ENCODE measurements at regions not wholly inside any gene's neighbourhood (a gene's known extent, or its start where the extent isn't known, plus 50 kb on each side); places are given as distances from the start of the nearest gene placed in this dataset.
"Not testable (repeated sequence)": the region's sequence is repeated elsewhere in the genome, so short reads cannot be mapped to it uniquely, and the experiment has no call there.

GRCh38 chr2:144914113-144914512 is 394.2 kb upstream of the ZEB2 start:
- no peak overlapping the region for H3K4me3 ChIP-seq (ENCODE audit: low read depth, low read length)
- DNase-seq (ENCODE audit: low read depth) = no peak
- TF ChIP-seq CTCF (IDR thresholded peaks at IDR 0.05; ENCODE audit: control insufficient read depth, extremely low read depth, insufficient read depth) = no peak

- no peak for TF ChIP-seq CTCF (IDR thresholded peaks at IDR 0.05; ENCODE audit: control insufficient read depth, extremely low read depth, insufficient read depth)
- no peak for DNase-seq (ENCODE audit: low read depth)
- no peak overlapping the region for H3K4me3 ChIP-seq (ENCODE audit: low read depth, low read length)
These were observed 392.3 kb upstream of the ZEB2 start for GRCh38 chr2:144912206-144912605.

GRCh38 chr2:144905956-144906355 is 386.0 kb upstream of the ZEB2 start:
- no peak for TF ChIP-seq CTCF (IDR thresholded peaks at IDR 0.05; ENCODE audit: control insufficient read depth, extremely low read depth, insufficient read depth)
- H3K4me3 ChIP-seq (ENCODE audit: low read depth, low read length) = no peak overlapping the region
- DNase-seq (ENCODE audit: low read depth) = no peak

- H3K4me3 ChIP-seq (ENCODE audit: low read depth, low read length) = no peak overlapping the region
- no peak for DNase-seq (ENCODE audit: low read depth)
- no peak for TF ChIP-seq CTCF (IDR thresholded peaks at IDR 0.05; ENCODE audit: control insufficient read depth, extremely low read depth, insufficient read depth)
These were observed 384.7 kb upstream of the ZEB2 start for GRCh38 chr2:144904612-144905011.

GRCh38 chr2:144903045-144903444 is 383.1 kb upstream of the ZEB2 start:
- not testable (repeated sequence) for H3K4me3 ChIP-seq (ENCODE audit: low read depth, low read length); DNase-seq (ENCODE audit: low read depth)

GRCh38 chr2:144901386-144901785 is 381.5 kb upstream of the ZEB2 start:
- not testable (repeated sequence) for DNase-seq (ENCODE audit: low read depth); H3K4me3 ChIP-seq (ENCODE audit: low read depth, low read length)

- H3K4me3 ChIP-seq (ENCODE audit: low read depth, low read length) = no peak overlapping the region
- no peak for DNase-seq (ENCODE audit: low read depth)
- no peak for TF ChIP-seq CTCF (IDR thresholded peaks at IDR 0.05; ENCODE audit: control insufficient read depth, extremely low read depth, insufficient read depth)
These were observed 376.4 kb upstream of the ZEB2 start for GRCh38 chr2:144896341-144896740.

GRCh38 chr2:144894612-144895599 is 375.0 kb upstream of the ZEB2 start:
- no peak for TF ChIP-seq CTCF (IDR thresholded peaks at IDR 0.05; ENCODE audit: control insufficient read depth, extremely low read depth, insufficient read depth)
- no peak for DNase-seq (ENCODE audit: low read depth)
- H3K4me3 ChIP-seq (ENCODE audit: low read depth, low read length) = no peak overlapping the region
